Vagina (tissue), 2 donors: ENCODE measurements at regions not wholly inside any gene's neighbourhood (a gene's known extent, or its start where the extent isn't known, plus 50 kb on each side); places are given as distances from the start of the nearest gene placed in this dataset.

ENCODE experiments used
- POLR2A ChIP-seq, 2 donors: fragments of 450-650 bp; IDR thresholded peaks; one replicate each; pipeline ENCODE4 v1.6.1; 2017; ENCODE audit warnings: antibody characterized with exemption in 2 of 2, mild to moderate bottlenecking in 2 of 2, moderate library complexity in 2 of 2
- POLR2AphosphoS5 ChIP-seq, 2 donors: sonication (generic); formaldehyde crosslinking; IDR thresholded peaks; one replicate each; pipeline ENCODE4 v1.9.0; 2017; ENCODE audit warnings: antibody characterized with exemption in 2 of 2, mild to moderate bottlenecking in 2 of 2, low read depth in 1 of 2; ENCODE audit not compliant: insufficient read depth in 1 of 2
- TF ChIP-seq, protein P1 (sequence below), 3 experiments: fragments of 450-650 bp in 2 of 3; fragments of 200-600 bp in 1 of 3; sonication (generic) in 1 of 3; IDR thresholded peaks; one replicate each; pipeline ENCODE4 v1.5.1; 2017 to 2019; ENCODE audit warnings: antibody characterized with exemption in 3 of 3, mild to moderate bottlenecking in 2 of 3, moderate library complexity in 2 of 3

DNA sequence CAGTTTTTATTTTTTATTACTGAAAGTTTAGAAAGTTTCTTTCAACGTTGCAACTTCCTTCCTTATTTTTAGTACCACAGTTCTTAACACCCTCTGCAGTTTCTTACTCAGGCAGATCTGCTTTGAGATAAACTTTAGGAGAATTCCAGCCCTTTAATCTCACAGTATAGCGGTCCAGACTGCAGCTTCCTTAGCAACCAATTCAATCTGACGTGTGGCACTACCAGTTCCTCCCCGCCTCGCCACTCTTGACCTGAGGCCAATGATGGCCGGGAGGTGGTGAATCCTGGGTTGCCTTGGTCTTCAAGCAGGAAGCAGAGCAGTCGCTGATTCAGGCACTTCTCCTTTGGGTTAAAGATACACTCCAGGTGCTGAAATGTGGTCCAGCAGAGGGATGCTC lies 334.3 kb upstream of the TRPC7 start:
- TF ChIP-seq POLR2A (IDR thresholded peaks at IDR 0.05): no peak
- no peak for TF ChIP-seq POLR2AphosphoS5 (IDR thresholded peaks at IDR 0.05; ENCODE audit: insufficient read depth in 1 of 2, low read depth in 1 of 2)
- TF ChIP-seq, protein P1, sequence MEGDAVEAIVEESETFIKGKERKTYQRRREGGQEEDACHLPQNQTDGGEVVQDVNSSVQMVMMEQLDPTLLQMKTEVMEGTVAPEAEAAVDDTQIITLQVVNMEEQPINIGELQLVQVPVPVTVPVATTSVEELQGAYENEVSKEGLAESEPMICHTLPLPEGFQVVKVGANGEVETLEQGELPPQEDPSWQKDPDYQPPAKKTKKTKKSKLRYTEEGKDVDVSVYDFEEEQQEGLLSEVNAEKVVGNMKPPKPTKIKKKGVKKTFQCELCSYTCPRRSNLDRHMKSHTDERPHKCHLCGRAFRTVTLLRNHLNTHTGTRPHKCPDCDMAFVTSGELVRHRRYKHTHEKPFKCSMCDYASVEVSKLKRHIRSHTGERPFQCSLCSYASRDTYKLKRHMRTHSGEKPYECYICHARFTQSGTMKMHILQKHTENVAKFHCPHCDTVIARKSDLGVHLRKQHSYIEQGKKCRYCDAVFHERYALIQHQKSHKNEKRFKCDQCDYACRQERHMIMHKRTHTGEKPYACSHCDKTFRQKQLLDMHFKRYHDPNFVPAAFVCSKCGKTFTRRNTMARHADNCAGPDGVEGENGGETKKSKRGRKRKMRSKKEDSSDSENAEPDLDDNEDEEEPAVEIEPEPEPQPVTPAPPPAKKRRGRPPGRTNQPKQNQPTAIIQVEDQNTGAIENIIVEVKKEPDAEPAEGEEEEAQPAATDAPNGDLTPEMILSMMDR (IDR thresholded peaks at IDR 0.05): no peak
